Muscle layer of colon (tissue), 2 donors: ENCODE measurements at regions not wholly inside any gene's neighbourhood (a gene's known extent, or its start where the extent isn't known, plus 50 kb on each side); places are given as distances from the start of the nearest gene placed in this dataset.

Experiments
- H3K27ac ChIP-seq: one replicate; pipeline ENCODE4 v1.7.0; 2013; ENCODE audit warnings: low read depth, mild to moderate bottlenecking, low read length, moderate library complexity
- H3K27me3 ChIP-seq, 2 donors: one replicate each; pipeline ENCODE4 v1.7.0; 2013; ENCODE audit warnings: low read length in 2 of 2, mild to moderate bottlenecking in 2 of 2; ENCODE audit not compliant: insufficient read depth in 2 of 2, control insufficient read depth in 1 of 2
- H3K36me3 ChIP-seq: one replicate; pipeline ENCODE4 v1.7.0; 2013; ENCODE audit warnings: mild to moderate bottlenecking, low read length; ENCODE audit not compliant: insufficient read depth
- H3K4me1 ChIP-seq: one replicate; pipeline ENCODE4 v1.7.0; 2013; ENCODE audit warnings: mild to moderate bottlenecking, low read length; ENCODE audit not compliant: insufficient read depth
- H3K4me3 ChIP-seq, 2 donors: one replicate each; pipeline ENCODE4 v1.7.0; 2013; ENCODE audit warnings: low read length in 2 of 2, low read depth in 1 of 2, mild to moderate bottlenecking in 1 of 2, moderate library complexity in 1 of 2
- H3K9ac ChIP-seq: one replicate; pipeline ENCODE4 v1.7.0; 2013; ENCODE audit warnings: low read length
- H3K9me3 ChIP-seq: one replicate; pipeline ENCODE4 v1.7.0; 2013; ENCODE audit warnings: mild to moderate bottlenecking, low read length
- donor health status: abdominal sarcoma.
- donor health status: Adenocarcinoma of cecum.

- Histone ChIP-seq H3K4me1 (no peaks in the 10 kb centered on the region), H3K27ac (no peak overlapping the region), H3K36me3 (no peaks in the 10 kb centered on the region), H3K9ac (no peak overlapping the region), H3K4me3 (no peak overlapping the region), H3K27me3 (no peaks in the 10 kb centered on the region), H3K9me3 (no peaks in the 10 kb centered on the region)
Observed at GRCh38 chr2:6011921-6012320, 319.7 kb downstream of the SOX11 start.

- H3K9me3 ChIP-seq, result no peaks in the 10 kb centered on the region
Observed at GRCh38 chr2:6017736-6018286, 325.6 kb downstream of the SOX11 start.

GRCh38 chr2:6024229-6024628, 332.0 kb downstream of the SOX11 start:
- Histone ChIP-seq H3K27ac (no peak overlapping the region), H3K9me3 (no peaks in the 10 kb centered on the region), H3K36me3 (no peaks in the 10 kb centered on the region), H3K4me3 (no peak overlapping the region), H3K4me1 (no peaks in the 10 kb centered on the region), H3K27me3 (no peaks in the 10 kb centered on the region), H3K9ac (no peak overlapping the region)

More at GRCh38 chr2:6017736-6018286, 325.6 kb downstream of the SOX11 start:
- Histone ChIP-seq H3K27ac (no peak overlapping the region), H3K4me3 (no peak overlapping the region), H3K9ac (no peak overlapping the region), H3K36me3 (no peaks in the 10 kb centered on the region), H3K27me3 (no peaks in the 10 kb centered on the region), H3K4me1 (no peaks in the 10 kb centered on the region)

GRCh38 chr2:6024784-6025183, 332.6 kb downstream of the SOX11 start:
- no peaks in the 10 kb centered on the region for H3K4me1 ChIP-seq
- H3K27me3 ChIP-seq, result no peaks in the 10 kb centered on the region
- no peak overlapping the region for H3K9ac ChIP-seq
- H3K9me3 ChIP-seq, result no peaks in the 10 kb centered on the region
- no peaks in the 10 kb centered on the region for H3K36me3 ChIP-seq
- no peak overlapping the region for H3K27ac ChIP-seq
- no peak overlapping the region for H3K4me3 ChIP-seq

GRCh38 chr2:6025391-6025790, 333.2 kb downstream of the SOX11 start:
- Histone ChIP-seq H3K27me3 (no peaks in the 10 kb centered on the region), H3K9ac (no peak overlapping the region), H3K36me3 (no peaks in the 10 kb centered on the region), H3K9me3 (no peaks in the 10 kb centered on the region), H3K4me1 (no peaks in the 10 kb centered on the region), H3K27ac (no peak overlapping the region), H3K4me3 (no peak overlapping the region)

- Histone ChIP-seq H3K4me1 (no peaks in the 10 kb centered on the region), H3K27me3 (no peaks in the 10 kb centered on the region), H3K36me3 (no peaks in the 10 kb centered on the region), H3K27ac (no peak overlapping the region), H3K4me3 (no peak overlapping the region), H3K9ac (no peak overlapping the region), H3K9me3 (no peaks in the 10 kb centered on the region)
Observed at GRCh38 chr2:6027066-6027465, 334.9 kb downstream of the SOX11 start.

- H3K9ac ChIP-seq, result no peak overlapping the region
- no peak overlapping the region for H3K27ac ChIP-seq
- no peaks in the 10 kb centered on the region for H3K9me3 ChIP-seq
- no peaks in the 10 kb centered on the region for H3K36me3 ChIP-seq
- no peaks in the 10 kb centered on the region for H3K27me3 ChIP-seq
- H3K4me3 ChIP-seq, result no peak overlapping the region
- H3K4me1 ChIP-seq, result no peaks in the 10 kb centered on the region
Observed at GRCh38 chr2:6031200-6031867, 339.1 kb downstream of the SOX11 start.

- Histone ChIP-seq H3K27ac (no peak overlapping the region), H3K9me3 (no peaks in the 10 kb centered on the region), H3K4me1 (no peaks in the 10 kb centered on the region), H3K9ac (no peak overlapping the region), H3K27me3 (no peaks in the 10 kb centered on the region), H3K36me3 (no peaks in the 10 kb centered on the region), H3K4me3 (no peak overlapping the region)
Observed at GRCh38 chr2:6036211-6036610, 344.0 kb downstream of the SOX11 start.

GRCh38 chr2:6043238-6043637, 351.1 kb downstream of the SOX11 start:
- Histone ChIP-seq H3K36me3 (no peaks in the 10 kb centered on the region), H3K27me3 (no peaks in the 10 kb centered on the region), H3K9ac (no peak overlapping the region), H3K4me1 (no peaks in the 10 kb centered on the region), H3K27ac (no peak overlapping the region), H3K9me3 (no peaks in the 10 kb centered on the region), H3K4me3 (no peak overlapping the region)

GRCh38 chr2:6052649-6053048, 360.5 kb downstream of the SOX11 start:
- no peak overlapping the region for H3K4me3 ChIP-seq
- no peaks in the 10 kb centered on the region for H3K36me3 ChIP-seq
- no peak overlapping the region for H3K9ac ChIP-seq
- no peaks in the 10 kb centered on the region for H3K27me3 ChIP-seq
- no peaks in the 10 kb centered on the region for H3K4me1 ChIP-seq
- no peaks in the 10 kb centered on the region for H3K9me3 ChIP-seq
- H3K27ac ChIP-seq, result no peak overlapping the region

- no peaks in the 10 kb centered on the region for H3K27me3 ChIP-seq
- no peak overlapping the region for H3K27ac ChIP-seq
- no peak overlapping the region for H3K9ac ChIP-seq
- no peaks in the 10 kb centered on the region for H3K36me3 ChIP-seq
- H3K9me3 ChIP-seq, result no peaks in the 10 kb centered on the region
- no peak overlapping the region for H3K4me3 ChIP-seq
- no peaks in the 10 kb centered on the region for H3K4me1 ChIP-seq
Observed at GRCh38 chr2:6053743-6054142, 361.6 kb downstream of the SOX11 start.

- no peak overlapping the region for H3K27ac ChIP-seq
- no peaks in the 10 kb centered on the region for H3K4me1 ChIP-seq
- no peaks in the 10 kb centered on the region for H3K36me3 ChIP-seq
- no peak overlapping the region for H3K9ac ChIP-seq
- H3K9me3 ChIP-seq, result no peaks in the 10 kb centered on the region
- no peaks in the 10 kb centered on the region for H3K27me3 ChIP-seq
- H3K4me3 ChIP-seq, result no peak overlapping the region
Observed at GRCh38 chr2:6054161-6054671, 362.0 kb downstream of the SOX11 start.
